ENCODE measurements at regions not wholly inside any gene's neighbourhood (a gene's known extent, or its start where the extent isn't known, plus 50 kb on each side); places are given as distances from the start of the nearest gene placed in this dataset.

GRCh38 chrX:26586570-26586969 is 370.6 kb downstream of the MAGEB5 start:
- Histone ChIP-seq H3K9ac (ENCODE audit: control insufficient read depth, insufficient read depth, low read length) (no peak overlapping the region), H3K79me2 (ENCODE audit: control insufficient read depth, insufficient read depth, low read length) (no peaks in the 10 kb centered on the region), H2AFZ (ENCODE audit: control insufficient read depth, low read depth, low read length) (no peak overlapping the region), H3K9me3 (replicated peaks; ENCODE audit: control insufficient read depth, insufficient read depth, low read length) (no peaks in the 10 kb centered on the region), H4K20me1 (ENCODE audit: control insufficient read depth, insufficient read depth) (no peaks in the 10 kb centered on the region), H3K4me2 (ENCODE audit: control insufficient read depth, insufficient read depth) (no peak overlapping the region), H3K4me3 (no peak overlapping the region), H3K4me1 (ENCODE audit: control insufficient read depth, insufficient read depth, low read length) (no peaks in the 10 kb centered on the region), H3K27me3 (replicated peaks in 1 of 2; ENCODE audit: control insufficient read depth in 2 of 2, insufficient read depth in 2 of 2, low read length in 1 of 2) (no peaks in the 10 kb centered on the region), H3K27ac (ENCODE audit: control insufficient read depth, insufficient read depth) (no peak overlapping the region), H3K36me3 (ENCODE audit: control insufficient read depth in 2 of 2, insufficient read depth in 2 of 2, low read length in 1 of 2) (no peaks in the 10 kb centered on the region)
- RAD21 ChIA-PET (ENCODE audit: unreplicated experiment): no interaction called here
- SMC1A ChIA-PET (ENCODE audit: uncharacterized antibody, unreplicated experiment): no interaction called here
- CTCF ChIA-PET: no interaction called here
- FAIRE-seq: no peak
- ATAC-seq: no peak
- intact Hi-C loops (cut with micrococcal nuclease; ENCODE audit: unreplicated experiment) (no loop called here), in situ Hi-C loops (cut with MboI) (no loop called here)
- POLR2A ChIA-PET: no interaction called here
- no peak for TF ChIP-seq KLF5 (IDR thresholded peaks at IDR 0.05; ENCODE audit: partially characterized antibody)
- TF ChIP-seq MEF2A (IDR thresholded peaks at IDR 0.05; ENCODE audit: insufficient read depth, low read depth, low read length): no peak
- TF ChIP-seq CREM (IDR thresholded peaks at IDR 0.05; ENCODE audit: low read depth): no peak
- BruUV-seq (replicated peaks): no TSS peak
- WGBS (ENCODE audit: insufficient coverage, insufficient replicate concordance, low lambda C conversion rate, missing lambda C conversion rate): 25% methylated on average over 3 of the region's 3 CpGs
- DNase-seq (ENCODE audit: low read depth, low spot score): no peak

DNA sequence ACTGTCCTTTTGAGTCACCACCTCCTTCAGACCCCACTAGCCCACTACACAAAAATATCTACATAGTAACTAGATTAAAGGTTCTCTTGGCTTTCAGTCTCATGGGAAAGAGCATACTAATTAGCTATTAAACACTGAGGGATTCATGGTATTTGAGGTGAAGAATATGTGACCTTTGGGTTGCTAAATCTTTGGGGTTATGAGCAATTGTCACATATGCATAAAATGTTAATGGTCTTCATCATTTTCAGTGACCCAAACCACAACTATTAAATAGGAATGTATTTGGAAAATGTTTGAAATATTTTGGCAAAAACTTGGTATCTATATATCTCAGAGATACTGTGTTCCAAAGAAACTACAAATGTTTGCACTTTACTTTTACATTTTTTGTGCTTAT is 365.1 kb downstream of the MAGEB5 start:
- POLR2A ChIA-PET: no interaction called here
- Histone ChIP-seq H3K27ac (ENCODE audit: control insufficient read depth, insufficient read depth) (no peak overlapping the region), H3K79me2 (ENCODE audit: control insufficient read depth, insufficient read depth, low read length) (no peaks in the 10 kb centered on the region), H3K4me2 (ENCODE audit: control insufficient read depth, insufficient read depth) (no peak overlapping the region), H2AFZ (ENCODE audit: control insufficient read depth, low read depth, low read length) (no peak overlapping the region), H4K20me1 (ENCODE audit: control insufficient read depth, insufficient read depth) (no peaks in the 10 kb centered on the region), H3K9me3 (replicated peaks; ENCODE audit: control insufficient read depth, insufficient read depth, low read length) (no peaks in the 10 kb centered on the region), H3K36me3 (ENCODE audit: control insufficient read depth in 2 of 2, insufficient read depth in 2 of 2, low read length in 1 of 2) (no peaks in the 10 kb centered on the region), H3K27me3 (replicated peaks in 1 of 2; ENCODE audit: control insufficient read depth in 2 of 2, insufficient read depth in 2 of 2, low read length in 1 of 2) (no peaks in the 10 kb centered on the region), H3K4me3 (no peak overlapping the region), H3K9ac (ENCODE audit: control insufficient read depth, insufficient read depth, low read length) (no peak overlapping the region), H3K4me1 (ENCODE audit: control insufficient read depth, insufficient read depth, low read length) (no peaks in the 10 kb centered on the region)
- RAD21 ChIA-PET (ENCODE audit: unreplicated experiment): no interaction called here
- in situ Hi-C loops (cut with MboI) (no loop called here), intact Hi-C loops (cut with micrococcal nuclease; ENCODE audit: unreplicated experiment) (no loop called here)
- SMC1A ChIA-PET (ENCODE audit: uncharacterized antibody, unreplicated experiment): no interaction called here
- DNase-seq (ENCODE audit: low read depth, low spot score) (no peak), FAIRE-seq (no peak), ATAC-seq (no peak)
- no TSS peak for BruUV-seq (replicated peaks)
- CTCF ChIA-PET: no interaction called here
- TF ChIP-seq ATF2 (IDR thresholded peaks at IDR 0.05; ENCODE audit: low read length) (no peak), IRF5 (IDR thresholded peaks at IDR 0.05; ENCODE audit: borderline replicate concordance) (no peak), GABPA (IDR thresholded peaks at IDR 0.05; ENCODE audit: low read depth) (no peak), HSF1 (IDR thresholded peaks at IDR 0.05; ENCODE audit: low read depth, low read length) (no peak), RCOR1 (conservative IDR thresholded peaks at IDR 0.05; ENCODE audit: low read depth, low read length) (no peak), TAF1 (IDR thresholded peaks at IDR 0.05; ENCODE audit: borderline replicate concordance, low read depth, low read length) (no peak), EGR1 (IDR thresholded peaks at IDR 0.05; ENCODE audit: borderline replicate concordance in 1 of 2, low read depth in 2 of 2, low read length in 2 of 2) (no peak), SREBF1 (IDR thresholded peaks at IDR 0.05; ENCODE audit: low read length) (no peak), TCF12 (IDR thresholded peaks at IDR 0.05; ENCODE audit: low read depth, low read length) (no peak), SREBF2 (IDR thresholded peaks at IDR 0.05; ENCODE audit: low read length) (no peak), SMARCA5 (IDR thresholded peaks at IDR 0.05) (no peak)
- TF ChIP-seq, protein P1, sequence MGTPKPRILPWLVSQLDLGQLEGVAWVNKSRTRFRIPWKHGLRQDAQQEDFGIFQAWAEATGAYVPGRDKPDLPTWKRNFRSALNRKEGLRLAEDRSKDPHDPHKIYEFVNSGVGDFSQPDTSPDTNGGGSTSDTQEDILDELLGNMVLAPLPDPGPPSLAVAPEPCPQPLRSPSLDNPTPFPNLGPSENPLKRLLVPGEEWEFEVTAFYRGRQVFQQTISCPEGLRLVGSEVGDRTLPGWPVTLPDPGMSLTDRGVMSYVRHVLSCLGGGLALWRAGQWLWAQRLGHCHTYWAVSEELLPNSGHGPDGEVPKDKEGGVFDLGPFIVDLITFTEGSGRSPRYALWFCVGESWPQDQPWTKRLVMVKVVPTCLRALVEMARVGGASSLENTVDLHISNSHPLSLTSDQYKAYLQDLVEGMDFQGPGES (IDR thresholded peaks at IDR 0.05): no peak

Data from GM12878 (cell line).